ENCODE measurements at regions not wholly inside any gene's neighbourhood (a gene's known extent, or its start where the extent isn't known, plus 50 kb on each side); places are given as distances from the start of the nearest gene placed in this dataset.

- ChIA-PET CTCF (ENCODE audit: low intra/inter-chr PET ratio) (no interaction called here), POLR2A (no interaction called here)
- no peaks in the 10 kb centered on the region for H4K20me1 ChIP-seq (replicated peaks; ENCODE audit: control insufficient read depth, insufficient read depth, low read length)
- DNase-seq (ENCODE audit: extremely low read depth in 1 of 4, low spot score in 3 of 4) (no peak), FAIRE-seq (no peak), ATAC-seq (no peak)
- H3K9me1 ChIP-seq (ENCODE audit: control insufficient read depth, insufficient read depth, low read length): no peaks in the 10 kb centered on the region
- no peaks in the 10 kb centered on the region for H3K36me3 ChIP-seq (ENCODE audit: control insufficient read depth, insufficient read depth, low read length)
- H3K4me1 ChIP-seq (replicated peaks in 1 of 2; ENCODE audit: control insufficient read depth in 2 of 2, insufficient read depth in 2 of 2, low read length in 2 of 2): no peaks in the 10 kb centered on the region
- TF ChIP-seq ARID2 (IDR thresholded peaks at IDR 0.05): no peak
- TF ChIP-seq PHB (CRISPR knock-in tag; IDR thresholded peaks at IDR 0.05): no peak
- TF ChIP-seq NRF1 (conservative IDR thresholded peaks at IDR 0.05 in 1 of 2, IDR thresholded peaks at IDR 0.05 in 1 of 2): no peak
- no peak for TF ChIP-seq ID3 (CRISPR knock-in tag; IDR thresholded peaks at IDR 0.05)
- no peak for TF ChIP-seq ID3 (tag; IDR thresholded peaks at IDR 0.05)
- no peak for TF ChIP-seq MEIS2 (IDR thresholded peaks at IDR 0.05; ENCODE audit: partially characterized antibody)
- TF ChIP-seq DMBX1 (CRISPR knock-in tag; IDR thresholded peaks at IDR 0.05; ENCODE audit: borderline replicate concordance): no peak
- TF ChIP-seq TAF15 (IDR thresholded peaks at IDR 0.05; ENCODE audit: low read depth, low read length): no peak
- no peak for TF ChIP-seq MTF1 (CRISPR knock-in tag; IDR thresholded peaks at IDR 0.05; ENCODE audit: borderline replicate concordance)
- no peak for TF ChIP-seq ZNF277 (CRISPR knock-in tag; IDR thresholded peaks at IDR 0.05; ENCODE audit: borderline replicate concordance)
- TF ChIP-seq CEBPB (tag; IDR thresholded peaks at IDR 0.05): no peak
- TF ChIP-seq ZBTB7A (IDR thresholded peaks at IDR 0.05; ENCODE audit: borderline replicate concordance, control insufficient read depth, low read depth, low read length): no peak
- TF ChIP-seq RBM15 (IDR thresholded peaks at IDR 0.05; ENCODE audit: insufficient read depth, low read length): no peak
- no peak for TF ChIP-seq ZNF444 (CRISPR knock-in tag; IDR thresholded peaks at IDR 0.05)
- no peak for TF ChIP-seq HDAC6 (IDR thresholded peaks at IDR 0.05; ENCODE audit: low read depth, low read length)
- no TSS peak for BruUV-seq (replicated peaks)
- WGBS (ENCODE audit: insufficient coverage, low coverage, missing lambda C conversion rate): no CpG with 5 or more reads among the region's 6 CpGs
- H2AFZ ChIP-seq (ENCODE audit: low read depth, low read length): no peak overlapping the region
- in situ Hi-C loops (cut with MboI): no loop called here
- H3K9me3 ChIP-seq (replicated peaks; ENCODE audit: control insufficient read depth, insufficient read depth, low read depth, low read length): no peaks in the 10 kb centered on the region
- no peaks in the 10 kb centered on the region for H3K79me2 ChIP-seq (ENCODE audit: control insufficient read depth, insufficient read depth, low read length)
- no peaks in the 10 kb centered on the region for H3K27me3 ChIP-seq (ENCODE audit: control insufficient read depth in 2 of 2, insufficient read depth in 2 of 2, low read length in 2 of 2)
- intact Hi-C loops (cut with micrococcal nuclease): no loop called here
- H3K4me2 ChIP-seq (ENCODE audit: insufficient read depth, low read length): no peak overlapping the region
- no peak overlapping the region for H3K9ac ChIP-seq (ENCODE audit: insufficient read depth in 1 of 2, low read depth in 2 of 2, low read length in 2 of 2)
- H3K4me3 ChIP-seq: no peak overlapping the region
- no peak overlapping the region for H3K27ac ChIP-seq (ENCODE audit: extremely low read depth, low read depth, low read length)
Observed at GRCh38 chrY:10686414-10686813, 1158.7 kb downstream of the TSPY10 start.
